ENCODE measurements at regions not wholly inside any gene's neighbourhood (a gene's known extent, or its start where the extent isn't known, plus 50 kb on each side); places are given as distances from the start of the nearest gene placed in this dataset.

- DNase-seq: no peak
These were observed 213.4 kb downstream of the PLK2 start for GRCh38 chr5:58246461-58246944.

GRCh38 chr5:58245476-58245840, 214.4 kb downstream of the PLK2 start:
- no peak for DNase-seq

GRCh38 chr5:58244819-58245475, 214.9 kb downstream of the PLK2 start:
- DNase-seq: no peak

GRCh38 chr5:58241389-58241788, 218.5 kb downstream of the PLK2 start:
- DNase-seq: no peak

- no peak for DNase-seq
These were observed 219.6 kb downstream of the PLK2 start for GRCh38 chr5:58240322-58240721.

GRCh38 chr5:58239731-58240130, 220.2 kb downstream of the PLK2 start:
- no peak for DNase-seq

- DNase-seq: no peak
These were observed 220.8 kb downstream of the PLK2 start for GRCh38 chr5:58239045-58239444.

GRCh38 chr5:58236498-58236897, 223.4 kb downstream of the PLK2 start:
- DNase-seq: no peak

- no peak for DNase-seq
These were observed 224.6 kb downstream of the PLK2 start for GRCh38 chr5:58235299-58235698.

GRCh38 chr5:58232130-58232529, 227.8 kb downstream of the PLK2 start:
- no peak for DNase-seq

- no peak for DNase-seq
These were observed 228.8 kb downstream of the PLK2 start for GRCh38 chr5:58231041-58231440.

- no peak for DNase-seq
These were observed 231.0 kb downstream of the PLK2 start for GRCh38 chr5:58228896-58229295.

GRCh38 chr5:58227858-58228257, 232.0 kb downstream of the PLK2 start:
- no peak for DNase-seq

- no peak for DNase-seq
These were observed 235.2 kb downstream of the PLK2 start for GRCh38 chr5:58224661-58225060.

GRCh38 chr5:58224221-58224620, 235.7 kb downstream of the PLK2 start:
- no peak for DNase-seq

- DNase-seq: no peak
These were observed 244.5 kb downstream of the PLK2 start for GRCh38 chr5:58215364-58215763.

- DNase-seq: no peak
These were observed 248.4 kb downstream of the PLK2 start for GRCh38 chr5:58211441-58211840.

- DNase-seq: no peak
These were observed 251.2 kb downstream of the PLK2 start for GRCh38 chr5:58208674-58209073.

- no peak for DNase-seq
These were observed 252.8 kb downstream of the PLK2 start for GRCh38 chr5:58207076-58207475.

- no peak for DNase-seq
These were observed 254.9 kb downstream of the PLK2 start for GRCh38 chr5:58204966-58205365.

- no peak for DNase-seq
These were observed 256.9 kb downstream of the PLK2 start for GRCh38 chr5:58202941-58203444.

GRCh38 chr5:58201922-58202648, 257.8 kb downstream of the PLK2 start:
- DNase-seq: no peak

GRCh38 chr5:58200451-58200850, 259.4 kb downstream of the PLK2 start:
- no peak for DNase-seq

GRCh38 chr5:58199087-58199486, 260.8 kb downstream of the PLK2 start:
- DNase-seq: no peak

GRCh38 chr5:58198330-58198729, 261.6 kb downstream of the PLK2 start:
- DNase-seq: no peak

Measured in NCI-H187 treated with DMSO at 0.1 percent for 48 hours (cell line).